ENCODE measurements at regions not wholly inside any gene's neighbourhood (a gene's known extent, or its start where the extent isn't known, plus 50 kb on each side); places are given as distances from the start of the nearest gene placed in this dataset.

GRCh38 chr14:95442016-95442632 lies 74.3 kb downstream of the SYNE3 start:
- no peak for DNase-seq (ENCODE audit: low read depth in 2 of 2)

DNA sequence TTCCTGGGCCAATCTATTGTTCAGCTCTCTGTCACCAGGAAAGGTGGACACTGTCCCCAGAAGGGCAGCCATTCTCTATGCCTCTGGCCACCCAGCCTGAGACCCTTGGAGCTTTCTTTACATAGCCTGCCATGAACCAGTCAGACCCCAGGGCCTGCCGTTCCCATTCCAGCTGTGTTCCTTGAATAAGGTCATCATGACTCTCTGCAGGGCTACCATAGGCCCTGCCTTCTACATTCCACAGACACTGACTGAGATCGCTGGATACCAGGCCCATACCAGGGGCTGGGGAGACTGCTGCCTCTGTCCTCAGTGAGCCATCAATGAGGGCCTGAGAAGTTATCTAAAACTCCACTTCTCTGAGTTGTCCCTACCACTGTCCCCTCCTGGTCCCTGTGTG lies 75.5 kb downstream of the SYNE3 start:
- DNase-seq (ENCODE audit: low read depth in 2 of 2), result no peak

DNA sequence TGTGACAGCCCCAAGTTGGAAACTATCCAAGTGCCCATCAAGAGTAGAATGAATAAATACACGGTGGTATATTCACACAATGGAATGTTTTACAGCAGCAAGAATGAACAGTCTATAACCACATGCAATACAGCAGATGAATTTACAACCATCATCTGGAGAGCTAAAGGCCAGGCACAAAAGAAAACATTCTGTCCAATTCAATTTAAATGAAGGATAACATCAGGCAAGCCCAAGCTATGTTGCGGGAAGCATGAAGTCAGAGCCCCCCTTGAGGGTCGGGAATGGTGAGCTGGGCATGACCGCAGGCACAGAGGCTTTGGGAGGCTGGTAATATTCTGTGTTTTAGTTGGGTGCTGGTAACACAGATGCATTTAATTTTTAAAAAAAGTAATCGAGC lies 76.0 kb downstream of the SYNE3 start:
- no peak for DNase-seq (ENCODE audit: low read depth in 2 of 2)

GRCh38 chr14:95439881-95440280 lies 76.6 kb downstream of the SYNE3 start:
- no peak for DNase-seq (ENCODE audit: low read depth in 2 of 2)

DNA sequence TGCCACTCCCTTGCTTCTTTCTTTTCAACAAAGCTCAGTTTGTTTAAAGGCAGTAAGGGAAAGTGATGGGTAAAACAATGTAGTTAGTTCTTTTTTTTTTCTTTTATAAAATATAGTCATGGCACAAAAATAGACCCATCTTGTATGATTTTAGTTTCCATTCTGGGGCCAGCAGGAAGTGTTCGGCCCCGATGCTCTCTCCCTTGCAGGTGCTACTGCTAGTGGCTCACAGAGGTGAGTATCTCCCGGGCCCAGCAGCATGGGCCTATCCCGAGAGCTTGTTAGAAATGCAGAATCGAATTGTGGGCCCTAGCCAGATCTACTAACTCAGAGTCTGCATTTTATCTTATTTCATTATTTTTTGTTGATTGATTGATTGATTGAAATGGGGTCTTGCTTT lies 78.7 kb downstream of the SYNE3 start:
- DNase-seq (ENCODE audit: low read depth in 2 of 2), result no peak

DNA sequence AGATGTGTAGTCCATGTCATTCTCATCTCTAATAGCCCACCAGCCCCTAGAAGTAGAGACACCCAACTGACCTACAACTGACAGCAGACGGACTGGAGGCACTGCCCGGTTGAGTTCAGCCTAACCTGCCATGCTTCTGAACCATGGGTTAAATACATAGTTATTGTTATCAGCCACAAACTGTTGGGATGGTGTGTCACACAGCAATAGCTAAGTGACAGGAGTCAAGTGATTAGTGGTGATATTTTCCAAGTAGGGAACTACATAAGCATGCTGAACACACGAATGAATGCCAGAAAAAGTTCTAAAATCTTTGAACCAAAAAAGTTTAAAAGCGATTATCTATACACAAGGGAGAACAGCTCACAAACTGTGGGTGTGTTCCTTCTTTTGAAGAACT lies 80.1 kb downstream of the SYNE3 start:
- no peak for DNase-seq (ENCODE audit: low read depth in 2 of 2)

- no peak for DNase-seq (ENCODE audit: low read depth in 2 of 2)
Measured at GRCh38 chr14:95434121-95434520, 82.3 kb downstream of the SYNE3 start.

DNA sequence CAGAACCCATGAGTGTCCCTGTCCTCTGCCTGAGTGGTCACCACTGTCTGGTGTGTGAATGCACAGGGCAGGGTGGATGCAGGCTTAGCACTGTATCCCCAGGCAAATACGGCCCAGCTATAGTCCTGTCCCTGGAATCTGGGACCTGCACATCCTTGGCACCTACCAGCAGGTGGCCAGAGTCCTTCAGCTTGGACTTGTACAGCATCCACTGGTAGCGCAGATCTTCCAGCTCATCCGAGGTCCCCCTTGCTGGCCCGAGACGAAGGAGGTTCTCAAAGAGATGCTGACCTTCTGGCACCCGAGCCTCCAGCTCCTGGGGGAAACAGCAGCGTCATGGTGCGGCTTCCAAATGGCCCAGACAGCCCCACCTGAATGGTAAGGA lies 83.4 kb downstream of the SYNE3 start:
- no peak for DNase-seq (ENCODE audit: low read depth in 2 of 2)

DNA sequence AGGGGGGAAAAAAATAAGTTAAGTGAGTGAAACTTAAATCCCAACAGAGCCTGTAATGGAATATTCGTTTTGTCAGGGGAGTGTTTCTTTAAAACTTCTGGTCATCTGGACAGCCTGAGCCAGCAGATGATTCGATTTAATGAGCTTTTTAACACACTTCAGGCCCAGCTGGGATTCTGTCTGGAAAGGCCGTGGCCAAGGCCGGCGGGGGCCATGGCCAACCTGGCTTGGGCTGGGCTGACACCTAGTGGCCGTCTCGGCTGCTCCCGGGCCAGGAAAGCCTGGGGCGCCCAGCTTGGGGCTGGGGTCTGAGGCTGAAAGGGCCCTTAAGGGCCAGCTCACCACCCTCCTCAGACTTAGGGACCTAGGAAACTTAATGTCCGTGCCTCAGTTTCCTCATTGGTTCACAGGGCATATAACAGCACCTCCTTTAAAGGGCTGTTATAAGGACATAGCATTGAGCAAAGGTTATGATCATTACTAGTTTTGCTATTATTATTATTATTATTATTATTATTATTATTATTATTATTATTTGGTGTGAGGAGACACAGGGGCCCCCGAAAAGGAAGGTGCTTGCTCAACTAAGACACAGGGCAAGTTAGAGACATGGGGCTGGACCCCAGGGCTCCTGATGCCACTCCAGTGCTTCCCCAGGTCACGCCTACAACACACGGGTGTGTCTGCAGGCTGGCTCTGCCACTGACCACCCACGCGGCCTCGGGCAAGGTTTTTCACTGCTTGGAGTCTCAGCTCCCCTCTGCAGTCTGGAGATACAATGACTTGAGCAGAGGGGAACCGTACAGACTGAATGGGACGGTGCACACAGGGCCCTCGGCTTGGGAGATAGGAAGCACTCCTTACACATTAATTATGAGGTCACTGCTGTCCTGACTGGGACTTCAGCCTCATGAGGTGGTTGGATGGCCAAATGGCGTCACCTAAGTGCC lies 84.0 kb downstream of the SYNE3 start:
- no peak for DNase-seq (ENCODE audit: low read depth in 2 of 2)

- no peak for DNase-seq (ENCODE audit: low read depth in 2 of 2)
Measured at GRCh38 chr14:95431199-95432143, 85.0 kb downstream of the SYNE3 start.

DNA sequence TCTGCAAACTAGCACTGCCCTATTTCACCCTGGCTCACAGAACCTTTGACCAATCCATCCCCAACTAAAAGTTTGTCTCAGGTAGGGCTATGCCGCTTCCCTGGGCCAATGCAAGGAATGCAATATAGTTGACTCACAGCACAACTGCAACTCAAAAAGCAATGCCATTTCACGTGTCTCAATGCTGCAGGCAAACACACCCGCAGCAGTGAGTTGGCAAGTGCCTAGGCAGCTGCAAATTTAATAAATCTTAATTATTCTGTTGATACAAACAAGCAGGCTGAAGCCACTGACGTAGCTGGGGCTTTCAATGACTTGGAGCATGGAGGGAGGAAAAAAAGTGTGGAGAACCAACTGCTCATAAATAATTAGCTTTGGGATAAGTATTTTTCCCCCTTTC lies 87.9 kb downstream of the SYNE3 start:
- DNase-seq (ENCODE audit: low read depth in 2 of 2), result no peak

DNA sequence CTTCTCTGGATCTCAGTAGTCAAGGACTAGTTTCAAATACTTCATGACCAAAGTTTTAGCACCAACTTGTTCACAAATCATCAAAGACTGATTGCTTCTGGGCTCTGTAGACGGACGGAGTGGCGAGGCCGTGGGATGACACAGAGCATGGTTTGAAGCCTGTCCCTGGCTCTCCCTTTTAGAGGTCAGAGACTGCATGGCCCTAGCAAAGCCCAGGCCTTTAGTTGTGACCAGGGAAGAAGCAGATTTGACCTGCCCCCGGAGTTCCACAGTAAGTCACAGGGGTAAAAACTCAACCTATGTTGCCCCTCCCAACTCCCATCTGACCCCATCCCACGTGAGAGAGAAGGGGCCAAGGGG lies 90.4 kb downstream of the SYNE3 start:
- no peak for DNase-seq (ENCODE audit: low read depth in 2 of 2)

- DNase-seq (ENCODE audit: low read depth in 2 of 2), result no peak
Measured at GRCh38 chr14:95425369-95426115, 90.9 kb downstream of the SYNE3 start.

- no peak for DNase-seq (ENCODE audit: low read depth in 2 of 2)
Measured at GRCh38 chr14:95424529-95424928, 91.9 kb downstream of the SYNE3 start.

- no peak for DNase-seq (ENCODE audit: low read depth in 2 of 2)
Measured at GRCh38 chr14:95421741-95422140, 94.7 kb downstream of the SYNE3 start.

DNA sequence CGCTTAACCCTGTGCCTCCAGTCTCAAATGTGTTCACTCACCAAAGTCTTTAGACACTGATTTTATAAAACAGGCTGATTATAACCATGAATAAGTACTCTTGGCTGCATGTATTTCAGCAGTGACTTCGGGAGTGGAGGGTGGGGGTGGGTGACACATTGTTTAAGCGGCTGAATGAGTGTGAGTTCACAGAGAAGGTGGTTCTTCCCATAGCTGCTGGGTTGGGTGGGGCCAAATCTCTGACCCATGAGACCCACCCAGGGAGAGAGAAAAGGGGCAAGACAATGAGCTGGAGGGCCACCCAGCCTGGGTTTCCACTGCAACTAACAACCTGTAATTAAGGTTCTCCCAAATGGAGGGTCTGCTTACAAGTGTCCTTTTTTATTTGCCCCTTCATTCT lies 96.4 kb downstream of the SYNE3 start:
- no peak for DNase-seq (ENCODE audit: low read depth in 2 of 2)

DNA sequence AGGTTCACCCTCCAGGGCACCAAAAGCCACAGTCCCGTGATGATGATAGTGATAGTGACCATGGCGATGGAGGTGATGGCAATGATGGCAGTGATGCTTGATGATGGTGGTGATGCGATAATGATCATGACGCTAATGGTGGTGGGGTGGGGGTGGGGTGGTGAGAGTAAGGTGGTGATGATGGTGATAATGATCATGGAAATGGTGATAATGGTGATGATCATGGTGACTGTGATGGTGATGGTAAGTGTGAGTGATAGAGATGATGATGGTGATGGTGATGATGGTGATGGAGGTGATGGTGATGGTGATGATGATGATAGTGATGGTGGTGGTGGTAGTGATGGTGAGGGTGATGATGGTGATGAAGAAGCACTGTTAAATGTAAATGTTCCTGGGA lies 96.9 kb downstream of the SYNE3 start:
- no peak for DNase-seq (ENCODE audit: low read depth in 2 of 2)

- no peak for DNase-seq (ENCODE audit: low read depth in 2 of 2)
Measured at GRCh38 chr14:95418858-95419257, 97.6 kb downstream of the SYNE3 start.

DNA sequence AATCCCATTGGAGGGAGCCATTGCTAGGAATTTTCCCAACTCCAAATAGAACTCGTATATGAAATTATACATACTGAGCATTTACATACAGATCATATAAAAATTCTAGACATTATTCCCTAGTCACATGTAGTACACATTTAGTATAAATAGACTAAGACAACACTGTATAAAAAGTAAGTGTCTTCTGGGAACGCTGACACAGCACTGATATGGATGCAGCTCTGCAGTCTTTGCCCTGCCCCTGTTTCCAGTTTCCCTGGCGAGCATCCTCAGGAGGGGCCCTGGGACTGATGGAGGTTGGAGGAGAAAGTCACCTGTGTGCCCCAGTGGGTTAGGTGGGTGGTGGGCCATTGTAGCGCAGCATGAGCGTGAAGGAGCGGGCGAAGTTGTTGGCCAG lies 97.8 kb upstream of the CLMN start:
- no peak for DNase-seq (ENCODE audit: low read depth in 2 of 2)

DNA sequence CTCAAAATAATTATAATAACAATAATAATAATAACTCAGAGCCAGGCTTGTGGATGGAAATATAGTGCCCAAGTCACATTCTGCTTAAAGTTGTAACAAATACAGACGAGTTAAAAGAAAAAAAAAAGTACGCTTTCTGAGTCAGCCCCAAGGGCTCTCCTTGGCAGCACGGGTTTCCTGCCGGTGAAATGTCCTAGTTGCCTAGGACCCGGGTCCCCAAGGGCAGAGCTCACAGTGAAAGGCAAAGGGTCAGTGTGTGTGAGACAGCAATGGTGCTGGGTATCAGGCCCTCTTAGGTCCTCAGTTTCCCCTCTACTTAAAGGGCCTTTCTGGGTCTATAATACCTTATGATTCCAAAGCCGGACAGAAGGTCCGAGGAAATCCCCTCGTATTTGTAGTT lies 96.3 kb upstream of the CLMN start:
- DNase-seq (ENCODE audit: low read depth in 2 of 2), result no peak
